Prostate gland (tissue), 2 donors: ENCODE measurements at regions not wholly inside any gene's neighbourhood (a gene's known extent, or its start where the extent isn't known, plus 50 kb on each side); places are given as distances from the start of the nearest gene placed in this dataset.

Experiments used
- CTCF ChIP-seq, 4 experiments: fragments of 200-600 bp in 2 of 4; fragments of 450-650 bp in 2 of 4; sonication (generic) in 2 of 4; IDR thresholded peaks; 1 replicate in 3 of 4; 2 replicates in 1 of 4; pipeline ENCODE4 v1.5.1; 2016 to 2019; ENCODE audit warnings: antibody characterized with exemption in 4 of 4, mild to moderate bottlenecking in 2 of 4, moderate library complexity in 2 of 4
- POLR2A ChIP-seq: fragments of 450-650 bp; IDR thresholded peaks from one replicate; pipeline ENCODE4 v1.6.1; 2016; ENCODE audit warnings: antibody characterized with exemption, mild to moderate bottlenecking
- POLR2AphosphoS5 ChIP-seq: sonication (generic); formaldehyde crosslinking; IDR thresholded peaks from one replicate; pipeline ENCODE4 v1.6.1; 2017; ENCODE audit warnings: antibody characterized with exemption

- TF ChIP-seq CTCF (IDR thresholded peaks at IDR 0.05) (no peak), POLR2A (no peak), POLR2AphosphoS5 (no peak)
These were observed 446.9 kb downstream of the TMA16 start for GRCh38 chr4:163941221-163941905.
